ENCODE measurements at regions not wholly inside any gene's neighbourhood (a gene's known extent, or its start where the extent isn't known, plus 50 kb on each side); places are given as distances from the start of the nearest gene placed in this dataset.

DNA sequence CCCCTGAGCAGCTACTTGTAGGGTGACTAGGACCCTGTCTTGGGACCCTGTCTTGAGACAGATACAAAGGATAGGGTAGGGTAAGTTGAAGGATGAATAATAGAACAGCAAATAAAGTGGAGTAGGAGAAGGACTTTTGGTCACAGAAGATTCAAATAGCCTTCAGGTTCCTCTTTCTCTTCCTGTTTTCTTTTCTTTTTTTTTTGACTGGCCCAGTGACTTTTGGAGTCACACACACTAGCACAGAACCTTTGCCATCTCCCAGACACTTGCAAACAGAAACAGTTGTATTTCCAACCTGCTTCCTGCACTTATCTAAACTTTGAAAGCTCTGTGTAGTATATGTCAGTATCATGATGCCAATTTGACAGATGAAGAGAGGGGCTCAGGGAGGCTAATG is 108.2 kb downstream of the TDRD15 start:
- TF ChIP-seq RAD21 (IDR thresholded peaks at IDR 0.05; ENCODE audit: low read length) (no peak), SMC3 (IDR thresholded peaks at IDR 0.05; ENCODE audit: low read depth, low read length) (no peak), CEBPB (IDR thresholded peaks at IDR 0.05; ENCODE audit: low read depth, low read length) (no peak), POLR2A (IDR thresholded peaks at IDR 0.05; ENCODE audit: low read depth, low read length) (no peak)
- TF ChIP-seq, protein P1, sequence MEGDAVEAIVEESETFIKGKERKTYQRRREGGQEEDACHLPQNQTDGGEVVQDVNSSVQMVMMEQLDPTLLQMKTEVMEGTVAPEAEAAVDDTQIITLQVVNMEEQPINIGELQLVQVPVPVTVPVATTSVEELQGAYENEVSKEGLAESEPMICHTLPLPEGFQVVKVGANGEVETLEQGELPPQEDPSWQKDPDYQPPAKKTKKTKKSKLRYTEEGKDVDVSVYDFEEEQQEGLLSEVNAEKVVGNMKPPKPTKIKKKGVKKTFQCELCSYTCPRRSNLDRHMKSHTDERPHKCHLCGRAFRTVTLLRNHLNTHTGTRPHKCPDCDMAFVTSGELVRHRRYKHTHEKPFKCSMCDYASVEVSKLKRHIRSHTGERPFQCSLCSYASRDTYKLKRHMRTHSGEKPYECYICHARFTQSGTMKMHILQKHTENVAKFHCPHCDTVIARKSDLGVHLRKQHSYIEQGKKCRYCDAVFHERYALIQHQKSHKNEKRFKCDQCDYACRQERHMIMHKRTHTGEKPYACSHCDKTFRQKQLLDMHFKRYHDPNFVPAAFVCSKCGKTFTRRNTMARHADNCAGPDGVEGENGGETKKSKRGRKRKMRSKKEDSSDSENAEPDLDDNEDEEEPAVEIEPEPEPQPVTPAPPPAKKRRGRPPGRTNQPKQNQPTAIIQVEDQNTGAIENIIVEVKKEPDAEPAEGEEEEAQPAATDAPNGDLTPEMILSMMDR (conservative IDR thresholded peaks at IDR 0.05; ENCODE audit: low read depth, low read length) = no peak

Data from IMR-90 (cell line).